GM23338 (cell line): ENCODE measurements at regions not wholly inside any gene's neighbourhood (a gene's known extent, or its start where the extent isn't known, plus 50 kb on each side); places are given as distances from the start of the nearest gene placed in this dataset.

Experiments used
- ATAC-seq: fragments of 200-7000 bp; cut with Tn5 transposase; 3 replicates; pipeline ENCODE4 v1.9.1; 2020
- DNase-seq: peaks from one replicate; pipeline ENCODE4 v3.0.0-alpha.2; 2015; ENCODE audit warnings: low spot score
- H2AFZ ChIP-seq: fragments of 200-600 bp; sonication (generic); 2 replicates; pipeline ENCODE4 v1.8.0; 2016; ENCODE audit warnings: antibody characterized with exemption, mild to moderate bottlenecking, moderate library complexity
- H3F3A ChIP-seq: fragments of 200-600 bp; sonication (generic); replicated peaks from 2 replicates; pipeline ENCODE4 v1.8.0; 2017; ENCODE audit warnings: antibody characterized with exemption, mixed run types, low read depth
- H3K27ac ChIP-seq: fragments of 200-600 bp; sonication (generic); 2 replicates; pipeline ENCODE4 v1.6.1; 2016; ENCODE audit warnings: low read depth
- H3K27me3 ChIP-seq: fragments of 200-600 bp; sonication (generic); 2 replicates; pipeline ENCODE4 v1.8.0; 2016; ENCODE audit warnings: mild to moderate bottlenecking, mixed run types, moderate library complexity; ENCODE audit not compliant: insufficient read depth
- H3K36me3 ChIP-seq: fragments of 200-600 bp; sonication (generic); 2 replicates; pipeline ENCODE4 v1.8.0; 2016; ENCODE audit warnings: mild to moderate bottlenecking; ENCODE audit not compliant: insufficient read depth
- H3K4me1 ChIP-seq: fragments of 200-600 bp; sonication (generic); 2 replicates; pipeline ENCODE4 v1.8.0; 2016; ENCODE audit warnings: mild to moderate bottlenecking, moderate library complexity; ENCODE audit not compliant: insufficient read depth
- H3K4me2 ChIP-seq: fragments of 200-600 bp; sonication (generic); 2 replicates; pipeline ENCODE4 v1.7.1; 2017; ENCODE audit warnings: mixed run types
- H3K4me3 ChIP-seq: fragments of 200-600 bp; sonication (generic); 2 replicates; pipeline ENCODE4 v1.6.1; 2016; ENCODE audit warnings: mixed run types
- H3K79me2 ChIP-seq: fragments of 200-600 bp; sonication (generic); replicated peaks from 2 replicates; pipeline ENCODE4 v1.8.0; 2017; ENCODE audit warnings: mild to moderate bottlenecking; ENCODE audit not compliant: insufficient read depth
- H3K9me2 ChIP-seq: fragments of 200-600 bp; sonication (generic); 2 replicates; pipeline ENCODE4 v1.8.0; 2017; ENCODE audit not compliant: insufficient read depth
- H4K20me1 ChIP-seq: fragments of 200-600 bp; sonication (generic); replicated peaks from 2 replicates; pipeline ENCODE4 v1.8.0; 2017; ENCODE audit warnings: mild to moderate bottlenecking; ENCODE audit not compliant: insufficient read depth
- H3K27ac Mint-ChIP-seq: 2 replicates; pipeline ENCODE4 v1.8.0; 2020; ENCODE audit warnings: inconsistent platforms, mild to moderate bottlenecking, moderate library complexity, mixed read lengths
- H3K27me3 Mint-ChIP-seq: 3 replicates; pipeline ENCODE4 v1.8.0; 2022; ENCODE audit warnings: low read depth, mild to moderate bottlenecking, moderate library complexity, mixed read lengths, inconsistent platforms; ENCODE audit not compliant: insufficient read depth, poor library complexity
- H3K36me3 Mint-ChIP-seq: 3 replicates; pipeline ENCODE4 v1.8.0; 2021; ENCODE audit warnings: low read depth, mild to moderate bottlenecking, inconsistent platforms, moderate library complexity, mixed read lengths
- H3K4me1 Mint-ChIP-seq: 3 replicates; pipeline ENCODE4 v1.8.0; 2020; ENCODE audit warnings: mild to moderate bottlenecking, inconsistent platforms, mixed read lengths
- H3K4me3 Mint-ChIP-seq: 3 replicates; pipeline ENCODE4 v1.8.0; 2021; ENCODE audit warnings: moderate library complexity, mild to moderate bottlenecking, inconsistent platforms, mixed read lengths
- H3K9me3 Mint-ChIP-seq: 3 replicates; pipeline ENCODE4 v1.8.0; 2020; ENCODE audit warnings: moderate library complexity, mild to moderate bottlenecking, inconsistent platforms, mixed read lengths
- CREB1 ChIP-seq: fragments of 250-450 bp; sonication (Bioruptor Pico); IDR thresholded peaks from 2 replicates; pipeline ENCODE4 v1.5.0; 2020; ENCODE audit warnings: low read depth, mild to moderate bottlenecking, moderate library complexity
- CTCF ChIP-seq, 2 experiments: fragments of 200-600 bp in 1 of 2; sonication (generic) in 1 of 2; conservative IDR thresholded peaks; 2 replicates each; pipeline versions ENCODE4 v1.5.1 to v1.6.1; 2016 to 2017; ENCODE audit warnings: antibody characterized with exemption in 2 of 2, low read depth in 2 of 2, mild to moderate bottlenecking in 2 of 2, moderate library complexity in 1 of 2
- ETS1 ChIP-seq: IDR thresholded peaks from 2 replicates; pipeline ENCODE4 v1.6.1; 2016; ENCODE audit warnings: antibody characterized with exemption
- EZH2 ChIP-seq: fragments of 200-600 bp; sonication (generic); IDR thresholded peaks from one replicate; pipeline ENCODE4 v1.8.0; 2017; ENCODE audit warnings: antibody characterized with exemption, mild to moderate bottlenecking, low read depth; ENCODE audit not compliant: unreplicated experiment
- EZH2phosphoT487 ChIP-seq: fragments of 200-600 bp; sonication (generic); IDR thresholded peaks from one replicate; pipeline ENCODE4 v1.8.1; 2018; ENCODE audit warnings: antibody characterized with exemption; ENCODE audit not compliant: unreplicated experiment
- NANOG ChIP-seq: IDR thresholded peaks from 2 replicates; pipeline ENCODE4 v1.6.1; 2016; ENCODE audit warnings: antibody characterized with exemption, borderline replicate concordance
- POLR2AphosphoS5 ChIP-seq: IDR thresholded peaks from 2 replicates; pipeline ENCODE4 v1.6.1; 2016; ENCODE audit warnings: antibody characterized with exemption, low read depth
- REST ChIP-seq: IDR thresholded peaks from one replicate; pipeline ENCODE4 v1.6.1; 2018; ENCODE audit warnings: antibody characterized with exemption; ENCODE audit not compliant: unreplicated experiment
- STAT1 ChIP-seq: IDR thresholded peaks from one replicate; pipeline ENCODE4 v1.6.1; 2016; ENCODE audit warnings: antibody characterized with exemption; ENCODE audit not compliant: unreplicated experiment
- ZNF114 ChIP-seq: fragments of 250-450 bp; sonication (Bioruptor Pico); IDR thresholded peaks from 2 replicates; pipeline ENCODE4 v1.5.0; 2020; ENCODE audit warnings: mild to moderate bottlenecking, moderate library complexity
- ZNF331 ChIP-seq: fragments of 250-450 bp; sonication (Bioruptor Pico); IDR thresholded peaks from 2 replicates; pipeline ENCODE4 v1.5.0; 2020; ENCODE audit warnings: low read depth, mild to moderate bottlenecking, moderate library complexity

GRCh38 chr2:6724605-6725140 lies 141.0 kb downstream of the CMPK2 start (continued):
- TF ChIP-seq CTCF (conservative IDR thresholded peaks at IDR 0.05; ENCODE audit: low read depth in 2 of 2): no peak
- TF ChIP-seq CREB1 (CRISPR knock-in tag): no peak
- TF ChIP-seq EZH2phosphoT487: no peak
- no peak for TF ChIP-seq EZH2

GRCh38 chr2:6728156-6728555 lies 137.6 kb downstream of the CMPK2 start:
- Histone ChIP-seq H3K4me2 (no peak overlapping the region), H3K9me2 (no peaks in the 10 kb centered on the region), H3F3A (no peaks in the 10 kb centered on the region), H3K36me3 (no peaks in the 10 kb centered on the region), H4K20me1 (no peaks in the 10 kb centered on the region), H2AFZ (no peak overlapping the region), H3K27ac (no peak overlapping the region), H3K4me3 (no peak overlapping the region), H3K79me2 (no peaks in the 10 kb centered on the region), H3K4me1 (no peaks in the 10 kb centered on the region), H3K27me3 (no peaks in the 10 kb centered on the region)
- peaks cover 5% of the 10 kb centered on the region for H3K27me3 Mint-ChIP-seq
- peaks cover 68% of the 10 kb centered on the region for H3K9me3 Mint-ChIP-seq
- no peak overlapping the region for H3K4me3 Mint-ChIP-seq
- DNase-seq (no peak), ATAC-seq (no peak)
- peaks cover 15% of the 10 kb centered on the region; the same call in 1 of the 3 replicates for H3K36me3 Mint-ChIP-seq
- TF ChIP-seq CTCF (conservative IDR thresholded peaks at IDR 0.05; ENCODE audit: low read depth in 2 of 2) (no peak), ETS1 (no peak), ZNF331 (CRISPR knock-in tag) (no peak), POLR2AphosphoS5 (no peak), EZH2phosphoT487 (no peak), STAT1 (no peak)
- no peak overlapping the region for H3K27ac Mint-ChIP-seq
- peaks cover 4% of the 10 kb centered on the region; the same call in 2 of the 3 replicates for H3K4me1 Mint-ChIP-seq

- H4K20me1 ChIP-seq: no peaks in the 10 kb centered on the region
- no peak overlapping the region for H3K4me2 ChIP-seq
- no peak for ATAC-seq
- H3K4me1 ChIP-seq: no peaks in the 10 kb centered on the region
- H3K27ac ChIP-seq: no peak overlapping the region
- H3K4me3 Mint-ChIP-seq: no peak overlapping the region
- H3K36me3 Mint-ChIP-seq: peaks cover 15% of the 10 kb centered on the region; the same call in 1 of the 3 replicates
- H3K36me3 ChIP-seq: no peaks in the 10 kb centered on the region
- no peak for DNase-seq
- no peaks in the 10 kb centered on the region for H3K9me2 ChIP-seq
- H3K27ac Mint-ChIP-seq: no peak overlapping the region
- no peaks in the 10 kb centered on the region for H3K79me2 ChIP-seq
- H3K4me1 Mint-ChIP-seq: peaks cover 4% of the 10 kb centered on the region; the same call in 2 of the 3 replicates
- no peak overlapping the region for H2AFZ ChIP-seq
- H3K27me3 ChIP-seq: no peaks in the 10 kb centered on the region
- peaks cover 70% of the 10 kb centered on the region for H3K9me3 Mint-ChIP-seq
- no peak overlapping the region for H3K4me3 ChIP-seq
- no peaks in the 10 kb centered on the region for H3F3A ChIP-seq
- peaks cover 5% of the 10 kb centered on the region for H3K27me3 Mint-ChIP-seq
- TF ChIP-seq NANOG (no peak), POLR2AphosphoS5 (no peak), ETS1 (no peak), REST (no peak), STAT1 (no peak), ZNF114 (CRISPR knock-in tag) (no peak), CREB1 (CRISPR knock-in tag) (no peak)
Observed at GRCh38 chr2:6730003-6730402, 135.7 kb downstream of the CMPK2 start.
